Activated CD4-positive, alpha-beta T cell treated with anti-CD3 and anti-CD28 coated beads, Interleukin-2, amount 10 ng/mL, durations not matched to agents 24 days and 14 days (primary cell): ENCODE measurements at regions not wholly inside any gene's neighbourhood (a gene's known extent, or its start where the extent isn't known, plus 50 kb on each side); places are given as distances from the start of the nearest gene placed in this dataset.
"Not testable (repeated sequence)": the region's sequence is repeated elsewhere in the genome, so short reads cannot be mapped to it uniquely, and the experiment has no call there.

ENCODE experiments used
- DNase-seq: peaks from one replicate; pipeline ENCODE4 v3.0.0; 2022
- H3K27ac Mint-ChIP-seq: one replicate; pipeline ENCODE4 v1.8.0; 2022; ENCODE audit warnings: mild to moderate bottlenecking, mixed read lengths
- H3K27me3 Mint-ChIP-seq: one replicate; pipeline ENCODE4 v1.8.0; 2022; ENCODE audit warnings: mixed read lengths
- H3K36me3 Mint-ChIP-seq: one replicate; pipeline ENCODE4 v1.8.0; 2022; ENCODE audit warnings: low read depth, mild to moderate bottlenecking, mixed read lengths
- H3K4me1 Mint-ChIP-seq: one replicate; pipeline ENCODE4 v1.8.0; 2021; ENCODE audit warnings: mixed read lengths
- H3K4me3 Mint-ChIP-seq: one replicate; pipeline ENCODE4 v1.8.0; 2022; ENCODE audit warnings: mild to moderate bottlenecking, moderate library complexity, mixed read lengths
- H3K9me3 Mint-ChIP-seq: one replicate; pipeline ENCODE4 v1.8.0; 2021; ENCODE audit warnings: mixed read lengths
- intact Hi-C: fragments of 100-400 bp; cut with micrococcal nuclease; formaldehyde crosslinking; loops from one replicate; pipeline ENCODE4 v1.15.1; 2023

DNA sequence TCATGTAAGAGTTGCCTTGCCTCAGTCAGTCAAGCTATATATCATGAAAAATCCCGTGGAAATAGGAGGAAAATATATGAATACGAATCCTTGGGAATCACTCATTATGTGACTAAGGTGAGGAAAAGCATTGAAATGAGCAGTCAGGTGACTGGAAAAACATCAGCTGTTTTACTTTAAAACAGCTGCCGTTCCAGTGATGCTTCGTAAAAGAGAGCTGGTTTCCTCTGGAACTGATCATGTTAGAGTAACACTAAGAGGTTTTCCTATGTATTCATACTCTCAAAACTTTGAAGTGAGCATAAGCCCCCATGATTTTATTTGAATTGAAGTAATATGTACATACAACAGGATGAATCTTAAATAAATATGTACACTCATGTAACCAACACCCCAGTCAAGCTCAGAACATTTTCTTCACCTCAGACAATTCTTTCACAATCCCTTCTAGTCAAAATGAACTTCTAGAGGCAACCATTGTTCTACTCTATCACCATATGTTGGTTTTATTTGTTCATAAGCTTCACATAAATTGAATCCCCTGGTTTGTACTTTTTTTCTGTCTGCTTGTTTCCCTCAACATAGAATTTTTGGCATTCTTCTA is 107.7 kb downstream of the SLC25A46 start:
- Mint-ChIP-seq H3K4me1 (no peaks in the 10 kb centered on the region), H3K27me3 (no peaks in the 10 kb centered on the region), H3K4me3 (no peak overlapping the region), H3K27ac (no peak overlapping the region), H3K36me3 (no peaks in the 10 kb centered on the region), H3K9me3 (peaks cover 5% of the 10 kb centered on the region)
- DNase-seq: no peak
- intact Hi-C loops: no loop called here

DNA sequence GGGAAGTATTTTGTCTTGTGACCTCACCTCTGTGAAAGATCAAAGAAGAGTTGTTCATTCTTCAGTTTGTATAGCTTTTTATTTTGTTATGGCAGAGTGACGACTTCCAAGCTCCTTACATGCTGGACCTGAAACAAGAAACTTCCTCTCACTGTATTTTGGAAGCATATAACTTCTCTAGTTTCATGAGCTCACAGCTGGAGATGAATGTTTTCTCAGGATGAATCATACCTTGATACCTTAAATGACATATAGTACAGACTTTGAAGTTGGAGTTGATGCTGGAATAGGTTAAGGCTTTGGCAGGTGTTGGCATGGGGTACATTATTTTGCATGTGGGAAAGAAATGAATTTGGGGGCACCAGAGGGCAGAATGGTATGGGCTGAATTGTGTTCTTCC is 112.5 kb downstream of the SLC25A46 start:
- Mint-ChIP-seq H3K4me3 (no peak overlapping the region), H3K27ac (no peak overlapping the region), H3K36me3 (no peaks in the 10 kb centered on the region), H3K4me1 (no peaks in the 10 kb centered on the region), H3K27me3 (no peaks in the 10 kb centered on the region), H3K9me3 (peaks cover 5% of the 10 kb centered on the region)
- intact Hi-C loops: no loop called here
- DNase-seq: no peak

DNA sequence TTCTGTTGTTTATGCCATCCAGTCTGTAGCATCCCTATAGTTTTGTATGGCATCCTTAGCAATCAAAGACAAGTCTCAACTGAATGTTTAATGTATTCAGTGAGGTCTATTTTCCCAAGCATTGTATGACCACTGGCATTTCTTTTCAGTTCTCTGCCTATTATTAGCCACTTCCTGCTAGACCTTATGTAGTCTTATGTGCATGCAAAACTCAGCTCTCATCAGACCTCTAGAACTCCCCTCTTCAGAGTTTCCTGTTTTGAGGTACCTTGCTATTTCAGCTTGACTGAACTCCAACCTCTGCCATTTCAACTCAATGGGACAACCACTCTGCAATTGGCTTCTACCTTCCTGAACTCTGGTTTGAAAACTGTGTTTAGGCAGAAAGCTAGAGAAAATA is 113.2 kb downstream of the SLC25A46 start:
- intact Hi-C loops: no loop called here
- no peaks in the 10 kb centered on the region for H3K36me3 Mint-ChIP-seq
- H3K4me1 Mint-ChIP-seq: no peaks in the 10 kb centered on the region
- no peak for DNase-seq
- no peak overlapping the region for H3K4me3 Mint-ChIP-seq
- H3K9me3 Mint-ChIP-seq: peaks cover 5% of the 10 kb centered on the region
- no peak overlapping the region for H3K27ac Mint-ChIP-seq
- no peaks in the 10 kb centered on the region for H3K27me3 Mint-ChIP-seq

DNA sequence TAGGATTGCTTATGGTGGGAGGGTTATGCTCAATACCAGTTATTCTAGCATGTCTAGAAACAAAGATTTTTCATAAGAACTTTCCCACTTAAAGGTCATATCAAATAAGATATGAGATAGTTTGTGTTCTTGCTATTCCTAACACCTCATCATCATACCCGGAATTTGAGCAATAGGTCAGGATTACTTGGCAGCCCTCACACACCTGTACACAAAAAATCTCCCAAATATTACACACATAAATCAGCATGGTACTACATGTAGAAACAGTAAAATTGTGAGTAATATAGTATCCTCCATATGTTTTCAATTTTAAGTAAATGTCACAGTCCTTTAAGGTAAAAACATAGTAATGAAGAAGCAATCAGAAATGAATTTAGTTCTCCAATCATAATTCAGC is 113.7 kb downstream of the SLC25A46 start:
- DNase-seq: no peak
- no peaks in the 10 kb centered on the region for H3K4me1 Mint-ChIP-seq
- no peak overlapping the region for H3K4me3 Mint-ChIP-seq
- intact Hi-C loops: no loop called here
- H3K27ac Mint-ChIP-seq: no peak overlapping the region
- H3K9me3 Mint-ChIP-seq: peaks cover 5% of the 10 kb centered on the region
- no peaks in the 10 kb centered on the region for H3K36me3 Mint-ChIP-seq
- H3K27me3 Mint-ChIP-seq: no peaks in the 10 kb centered on the region

- peaks cover 5% of the 10 kb centered on the region for H3K9me3 Mint-ChIP-seq
- DNase-seq: no peak
- no peaks in the 10 kb centered on the region for H3K27me3 Mint-ChIP-seq
- no peaks in the 10 kb centered on the region for H3K4me1 Mint-ChIP-seq
- no peaks in the 10 kb centered on the region for H3K36me3 Mint-ChIP-seq
- H3K4me3 Mint-ChIP-seq: no peak overlapping the region
- intact Hi-C loops: no loop called here
- H3K27ac Mint-ChIP-seq: no peak overlapping the region
Observed at GRCh38 chr5:110853267-110853666, 114.5 kb downstream of the SLC25A46 start.

- H3K9me3 Mint-ChIP-seq: peaks cover 5% of the 10 kb centered on the region
- intact Hi-C loops: no loop called here
- no peaks in the 10 kb centered on the region for H3K36me3 Mint-ChIP-seq
- no peak for DNase-seq
- H3K4me1 Mint-ChIP-seq: no peaks in the 10 kb centered on the region
- no peak overlapping the region for H3K4me3 Mint-ChIP-seq
- no peaks in the 10 kb centered on the region for H3K27me3 Mint-ChIP-seq
- no peak overlapping the region for H3K27ac Mint-ChIP-seq
Observed at GRCh38 chr5:110854200-110854599, 115.4 kb downstream of the SLC25A46 start.

DNA sequence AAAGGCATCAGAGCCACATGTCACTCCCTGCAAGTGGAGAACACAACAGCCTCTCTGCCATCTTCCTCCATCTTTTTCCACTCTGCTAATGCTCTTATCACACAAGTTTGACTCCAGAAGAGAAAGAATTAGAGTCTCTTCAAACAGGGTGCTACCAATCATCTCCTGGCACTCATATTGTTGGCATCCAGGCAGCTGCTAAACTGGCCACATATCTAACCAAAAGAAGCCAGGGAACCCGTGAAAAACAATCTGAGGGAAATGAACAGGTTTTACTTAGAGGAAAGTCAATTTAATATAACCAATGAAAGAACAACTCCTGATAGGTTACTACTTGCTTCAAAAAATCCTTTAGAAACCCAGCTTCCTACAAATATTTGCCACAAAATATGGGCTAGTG is 117.2 kb downstream of the SLC25A46 start:
- Mint-ChIP-seq H3K27me3 (no peaks in the 10 kb centered on the region), H3K9me3 (no peaks in the 10 kb centered on the region), H3K27ac (no peak overlapping the region), H3K36me3 (no peaks in the 10 kb centered on the region), H3K4me3 (no peak overlapping the region), H3K4me1 (no peaks in the 10 kb centered on the region)
- no peak for DNase-seq
- intact Hi-C loops: no loop called here

DNA sequence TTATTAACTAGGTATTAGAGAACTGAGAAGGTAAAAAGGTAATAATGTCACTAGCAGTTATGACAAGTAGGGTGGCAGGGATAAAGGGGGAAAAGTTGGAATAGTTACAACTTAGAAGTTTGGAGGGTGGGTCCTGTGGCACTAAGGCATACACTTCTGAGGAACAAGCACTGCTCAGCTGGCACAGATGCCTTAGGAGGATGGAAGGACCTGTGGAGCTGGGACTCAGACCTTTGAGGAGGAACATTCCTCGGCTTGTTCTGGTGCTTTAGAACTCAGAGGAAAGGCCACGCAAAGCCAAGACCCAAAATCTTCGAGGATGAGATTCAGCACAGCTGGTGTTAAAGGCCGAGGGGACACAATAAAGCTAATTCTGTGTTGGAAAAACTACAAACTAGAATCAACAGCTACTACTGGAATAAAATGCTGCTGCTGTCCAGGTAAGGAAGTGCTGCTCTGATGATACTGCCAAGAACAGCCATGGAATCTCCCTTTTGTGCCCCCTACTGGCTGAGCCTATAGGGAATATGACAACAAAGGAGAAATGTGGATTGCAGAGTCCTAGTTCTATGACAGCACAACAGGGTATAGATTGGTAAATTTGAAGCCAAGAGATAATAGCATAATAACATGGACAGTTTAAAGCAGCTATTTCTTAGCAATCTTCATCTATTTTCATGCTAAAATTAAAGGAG is 126.7 kb downstream of the SLC25A46 start:
- H3K4me1 Mint-ChIP-seq: no peaks in the 10 kb centered on the region
- DNase-seq: peak; percentile 59
- no peak overlapping the region for H3K4me3 Mint-ChIP-seq
- no peak overlapping the region for H3K27ac Mint-ChIP-seq
- no peaks in the 10 kb centered on the region for H3K36me3 Mint-ChIP-seq
- intact Hi-C loops: loop anchor here (5.0 kb wide), 1 partner anchor 108 kb away; no protein-coding TSS in a partner anchor
- no peaks in the 10 kb centered on the region for H3K27me3 Mint-ChIP-seq
- H3K9me3 Mint-ChIP-seq: no peaks in the 10 kb centered on the region

DNA sequence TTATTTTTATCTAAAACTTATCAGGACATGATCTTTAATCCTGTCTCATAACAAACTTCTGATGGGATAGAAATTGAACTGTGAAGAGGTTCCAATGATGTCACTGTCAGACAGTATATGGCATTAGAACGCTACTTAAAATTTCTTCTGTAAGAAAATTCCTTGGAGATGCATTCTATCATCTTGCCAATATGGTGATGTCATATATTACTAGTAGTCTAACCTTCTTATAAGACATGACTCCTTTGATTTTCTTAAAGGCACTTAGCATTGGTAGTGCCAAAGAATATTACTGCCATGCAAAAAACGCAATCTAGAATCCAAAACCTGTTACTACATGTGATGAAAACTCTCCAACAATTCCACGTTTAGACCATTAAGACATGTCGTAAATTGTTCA is 131.1 kb downstream of the SLC25A46 start:
- Mint-ChIP-seq H3K27ac (no peak overlapping the region), H3K27me3 (no peaks in the 10 kb centered on the region), H3K4me1 (no peaks in the 10 kb centered on the region), H3K4me3 (no peak overlapping the region), H3K9me3 (no peaks in the 10 kb centered on the region), H3K36me3 (no peaks in the 10 kb centered on the region)
- intact Hi-C loops: loop anchor here (5.0 kb wide), 1 partner anchor 113 kb away; no protein-coding TSS in a partner anchor
- no peak for DNase-seq

DNA sequence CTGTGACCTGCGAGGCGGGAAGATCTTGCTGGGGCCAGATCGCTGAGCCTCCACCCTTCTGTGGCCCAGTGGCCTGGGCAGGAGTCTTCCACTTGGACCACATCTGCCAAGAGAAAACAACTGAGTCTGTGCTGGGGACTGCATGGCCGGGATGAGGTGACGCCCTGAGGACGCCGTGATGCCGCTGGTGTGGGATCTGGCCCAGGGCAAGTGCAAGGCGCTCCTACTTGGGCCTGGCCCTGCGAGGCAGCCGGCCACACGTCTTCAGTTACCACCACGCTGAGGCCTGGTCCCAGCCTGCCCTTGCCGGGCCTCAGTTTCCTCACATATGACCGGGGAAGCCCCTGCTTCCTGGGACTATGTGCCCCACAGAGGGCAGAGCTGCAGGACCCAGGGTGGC is 133.4 kb downstream of the SLC25A46 start:
- intact Hi-C loops: no loop called here
- Mint-ChIP-seq H3K27ac (no peak overlapping the region), H3K4me3 (no peak overlapping the region), H3K9me3 (no peaks in the 10 kb centered on the region), H3K27me3 (no peaks in the 10 kb centered on the region), H3K36me3 (no peaks in the 10 kb centered on the region), H3K4me1 (no peaks in the 10 kb centered on the region)
- no peak for DNase-seq

- no peaks in the 10 kb centered on the region for H3K9me3 Mint-ChIP-seq
- H3K4me3 Mint-ChIP-seq: no peak overlapping the region
- no peaks in the 10 kb centered on the region for H3K4me1 Mint-ChIP-seq
- no peaks in the 10 kb centered on the region for H3K36me3 Mint-ChIP-seq
- H3K27ac Mint-ChIP-seq: no peak overlapping the region
- intact Hi-C loops: no loop called here
- DNase-seq: no peak
- no peaks in the 10 kb centered on the region for H3K27me3 Mint-ChIP-seq
Observed at GRCh38 chr5:110872963-110873362, 134.2 kb downstream of the SLC25A46 start.

DNA sequence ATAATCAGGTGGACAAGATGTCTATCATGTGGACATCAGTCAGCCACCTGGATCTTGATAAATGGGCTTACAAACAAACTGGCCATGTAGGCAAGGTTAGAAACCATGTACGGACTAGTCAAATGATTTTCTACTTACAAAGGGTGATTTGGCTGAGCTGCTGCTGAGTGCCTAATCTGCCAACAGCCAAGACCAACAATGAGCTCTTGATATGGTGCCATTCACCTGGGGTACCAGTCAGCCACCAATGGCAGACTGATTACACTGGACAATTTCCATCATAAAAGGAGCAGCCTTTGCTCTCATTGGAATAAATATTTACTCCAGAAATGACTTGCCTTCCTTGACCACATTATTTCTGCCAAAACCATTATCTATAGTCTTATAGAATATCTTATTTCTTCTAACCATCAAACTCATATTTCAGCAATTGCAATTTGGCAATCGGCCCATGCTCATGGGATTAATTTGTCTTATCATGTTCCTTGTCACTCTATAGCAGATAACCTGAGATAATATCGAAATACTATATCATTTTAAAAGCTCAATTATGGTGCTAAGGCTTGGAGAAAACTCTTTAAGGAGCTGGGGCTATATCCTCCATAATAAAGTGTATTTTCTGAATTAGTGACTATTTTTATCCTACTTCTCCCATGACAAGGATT is 135.1 kb downstream of the SLC25A46 start:
- Mint-ChIP-seq H3K27ac (no peak overlapping the region), H3K36me3 (no peaks in the 10 kb centered on the region), H3K4me1 (no peaks in the 10 kb centered on the region), H3K4me3 (no peak overlapping the region), H3K9me3 (no peaks in the 10 kb centered on the region), H3K27me3 (no peaks in the 10 kb centered on the region)
- DNase-seq: no peak
- intact Hi-C loops: no loop called here

DNA sequence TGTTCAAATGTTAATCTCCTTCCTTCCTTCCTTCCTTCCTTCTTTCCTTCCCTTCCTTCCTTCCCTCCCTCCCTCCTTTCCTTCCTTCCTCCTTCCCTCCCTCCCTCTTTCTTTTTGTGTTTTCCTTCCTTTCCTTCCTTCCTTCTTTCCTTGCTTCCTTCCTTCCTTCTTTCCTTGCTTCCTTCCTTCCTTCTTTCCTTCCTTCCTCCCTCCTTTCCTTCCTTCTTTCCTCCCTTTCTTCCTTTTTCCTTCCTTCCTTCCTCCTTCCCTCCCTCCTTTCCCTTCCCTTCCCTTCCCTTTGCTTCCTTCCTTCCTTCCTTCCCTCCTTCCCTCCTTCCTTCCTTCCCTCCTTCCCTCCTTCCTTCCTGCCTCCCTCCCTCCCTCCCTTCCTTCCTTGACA is 136.3 kb downstream of the SLC25A46 start:
- H3K4me3 Mint-ChIP-seq, intact Hi-C loops, H3K27me3 Mint-ChIP-seq, DNase-seq, H3K36me3 Mint-ChIP-seq, H3K9me3 Mint-ChIP-seq, H3K27ac Mint-ChIP-seq, H3K4me1 Mint-ChIP-seq: not testable (repeated sequence)

- H3K27ac Mint-ChIP-seq: no peak overlapping the region
- no peak for DNase-seq
- H3K9me3 Mint-ChIP-seq: no peaks in the 10 kb centered on the region
- intact Hi-C loops: no loop called here
- H3K4me1 Mint-ChIP-seq: no peaks in the 10 kb centered on the region
- H3K27me3 Mint-ChIP-seq: no peaks in the 10 kb centered on the region
- H3K4me3 Mint-ChIP-seq: no peak overlapping the region
- H3K36me3 Mint-ChIP-seq: no peaks in the 10 kb centered on the region
Observed at GRCh38 chr5:110878115-110878514, 139.3 kb downstream of the SLC25A46 start.
